Stomach (tissue), 4 donors: ENCODE measurements at regions not wholly inside any gene's neighbourhood (a gene's known extent, or its start where the extent isn't known, plus 50 kb on each side); places are given as distances from the start of the nearest gene placed in this dataset.

ENCODE experiments used
- CTCF ChIP-seq, 7 experiments: fragments of 450-650 bp in 4 of 7; fragments of 200-600 bp in 3 of 7; sonication (generic) in 3 of 7; IDR thresholded peaks; one replicate each; pipeline ENCODE4 v1.5.1; 2016 to 2019; ENCODE audit warnings: antibody characterized with exemption in 7 of 7, control low read depth in 2 of 7, mild to moderate bottlenecking in 1 of 7
- EP300 ChIP-seq: sonication (generic); formaldehyde crosslinking; IDR thresholded peaks from one replicate; pipeline ENCODE4 v1.6.1; 2017; ENCODE audit warnings: antibody characterized with exemption
- POLR2AphosphoS5 ChIP-seq, 3 donors: sonication (generic); formaldehyde crosslinking; IDR thresholded peaks; one replicate each; pipeline ENCODE4 v1.6.1; 2016; ENCODE audit warnings: antibody characterized with exemption in 3 of 3

- TF ChIP-seq CTCF (IDR thresholded peaks at IDR 0.05) (no peak), POLR2AphosphoS5 (IDR thresholded peaks at IDR 0.05) (no peak), EP300 (no peak)
Measured at GRCh38 chr6:115817161-115817560, 243.5 kb downstream of the FRK start.
